ENCODE measurements at regions not wholly inside any gene's neighbourhood (a gene's known extent, or its start where the extent isn't known, plus 50 kb on each side); places are given as distances from the start of the nearest gene placed in this dataset.
"Not testable (repeated sequence)": the region's sequence is repeated elsewhere in the genome, so short reads cannot be mapped to it uniquely, and the experiment has no call there.

GRCh38 chr5:56383761-56384160 is 150.6 kb upstream of the ANKRD55 start:
- no peak for DNase-seq (ENCODE audit: low read depth in 3 of 3)

- no peak for DNase-seq (ENCODE audit: low read depth in 3 of 3)
Observed at GRCh38 chr5:56382896-56383295, 149.8 kb upstream of the ANKRD55 start.

- DNase-seq (ENCODE audit: low read depth in 3 of 3): no peak
Observed at GRCh38 chr5:56377573-56377972, 144.4 kb upstream of the ANKRD55 start.

- DNase-seq (ENCODE audit: low read depth in 3 of 3): no peak
Observed at GRCh38 chr5:56376128-56376527, 143.0 kb upstream of the ANKRD55 start.

GRCh38 chr5:56375011-56375410 is 141.9 kb upstream of the ANKRD55 start:
- DNase-seq (ENCODE audit: low read depth in 3 of 3): no peak

- not testable (repeated sequence) for DNase-seq (ENCODE audit: low read depth in 3 of 3)
Observed at GRCh38 chr5:56372491-56372890, 139.4 kb upstream of the ANKRD55 start.

GRCh38 chr5:56369361-56369811 is 136.3 kb upstream of the ANKRD55 start:
- DNase-seq (ENCODE audit: low read depth in 3 of 3): no peak

- DNase-seq (ENCODE audit: low read depth in 3 of 3): no peak
Observed at GRCh38 chr5:56367748-56368147, 134.6 kb upstream of the ANKRD55 start.

GRCh38 chr5:56366986-56367385 is 133.9 kb upstream of the ANKRD55 start:
- DNase-seq (ENCODE audit: low read depth in 3 of 3): no peak

GRCh38 chr5:56361398-56361797 is 128.3 kb upstream of the ANKRD55 start:
- DNase-seq (ENCODE audit: low read depth in 3 of 3): no peak

- no peak for DNase-seq (ENCODE audit: low read depth in 3 of 3)
Observed at GRCh38 chr5:56360816-56361215, 127.7 kb upstream of the ANKRD55 start.

- no peak for DNase-seq (ENCODE audit: low read depth in 3 of 3)
Observed at GRCh38 chr5:56359809-56360685, 126.9 kb upstream of the ANKRD55 start.

- no peak for DNase-seq (ENCODE audit: low read depth in 3 of 3)
Observed at GRCh38 chr5:56358703-56359681, 125.9 kb upstream of the ANKRD55 start.

GRCh38 chr5:56358046-56358445 is 124.9 kb upstream of the ANKRD55 start:
- DNase-seq (ENCODE audit: low read depth in 3 of 3): no peak

GRCh38 chr5:56357426-56357825 is 124.3 kb upstream of the ANKRD55 start:
- DNase-seq (ENCODE audit: low read depth in 3 of 3): no peak

GRCh38 chr5:56356836-56357160 is 123.7 kb upstream of the ANKRD55 start:
- DNase-seq (ENCODE audit: low read depth in 3 of 3): no peak

- no peak for DNase-seq (ENCODE audit: low read depth in 3 of 3)
Observed at GRCh38 chr5:56356121-56356835, 123.1 kb upstream of the ANKRD55 start.

GRCh38 chr5:56354836-56355235 is 121.7 kb upstream of the ANKRD55 start:
- no peak for DNase-seq (ENCODE audit: low read depth in 3 of 3)

- no peak for DNase-seq (ENCODE audit: low read depth in 3 of 3)
Observed at GRCh38 chr5:56352808-56353590, 119.9 kb upstream of the ANKRD55 start.

- no peak for DNase-seq (ENCODE audit: low read depth in 3 of 3)
Observed at GRCh38 chr5:56350597-56351170, 117.6 kb upstream of the ANKRD55 start.
